WERI-Rb-1 (cell line): ENCODE measurements at regions not wholly inside any gene's neighbourhood (a gene's known extent, or its start where the extent isn't known, plus 50 kb on each side); places are given as distances from the start of the nearest gene placed in this dataset.

Experiments used
- DNase-seq: peaks from one replicate; pipeline ENCODE4 v3.0.0-alpha.2; 2020
- H3K27ac ChIP-seq: fragments of 250-450 bp; sonication (Bioruptor Pico); 2 replicates; pipeline ENCODE4 v1.5.1; 2020; ENCODE audit warnings: mild to moderate bottlenecking, moderate library complexity
- H3K27me3 ChIP-seq: fragments of 250-450 bp; sonication (Bioruptor Pico); 2 replicates; pipeline ENCODE4 v1.5.1; 2021; ENCODE audit warnings: mild to moderate bottlenecking, low read depth, moderate library complexity; ENCODE audit not compliant: insufficient read depth, severe bottlenecking
- H3K36me3 ChIP-seq: fragments of 250-450 bp; sonication (Bioruptor Pico); 2 replicates; pipeline ENCODE4 v1.5.1; 2020; ENCODE audit warnings: mild to moderate bottlenecking, moderate library complexity
- H3K4me3 ChIP-seq: 2 replicates; pipeline ENCODE4 v1.5.1; 2011; ENCODE audit warnings: low read depth, mild to moderate bottlenecking, control low read depth, low read length
- H3K9me3 ChIP-seq: fragments of 250-450 bp; sonication (Bioruptor Pico); 2 replicates; pipeline ENCODE4 v1.5.1; 2021; ENCODE audit warnings: mild to moderate bottlenecking, moderate library complexity; ENCODE audit not compliant: severe bottlenecking
- TF ChIP-seq, protein P1 (sequence below): IDR thresholded peaks from 2 replicates; pipeline ENCODE4 v1.5.1; 2011; ENCODE audit warnings: low read depth, mild to moderate bottlenecking, control low read depth, inconsistent platforms, low read length

- H3K36me3 ChIP-seq: no peaks in the 10 kb centered on the region
- H3K9me3 ChIP-seq: peaks cover 2% of the 10 kb centered on the region
- H3K27me3 ChIP-seq: no peaks in the 10 kb centered on the region
- H3K4me3 ChIP-seq: no peak overlapping the region
- no peak for DNase-seq
- no peak overlapping the region for H3K27ac ChIP-seq
- TF ChIP-seq, protein P1, sequence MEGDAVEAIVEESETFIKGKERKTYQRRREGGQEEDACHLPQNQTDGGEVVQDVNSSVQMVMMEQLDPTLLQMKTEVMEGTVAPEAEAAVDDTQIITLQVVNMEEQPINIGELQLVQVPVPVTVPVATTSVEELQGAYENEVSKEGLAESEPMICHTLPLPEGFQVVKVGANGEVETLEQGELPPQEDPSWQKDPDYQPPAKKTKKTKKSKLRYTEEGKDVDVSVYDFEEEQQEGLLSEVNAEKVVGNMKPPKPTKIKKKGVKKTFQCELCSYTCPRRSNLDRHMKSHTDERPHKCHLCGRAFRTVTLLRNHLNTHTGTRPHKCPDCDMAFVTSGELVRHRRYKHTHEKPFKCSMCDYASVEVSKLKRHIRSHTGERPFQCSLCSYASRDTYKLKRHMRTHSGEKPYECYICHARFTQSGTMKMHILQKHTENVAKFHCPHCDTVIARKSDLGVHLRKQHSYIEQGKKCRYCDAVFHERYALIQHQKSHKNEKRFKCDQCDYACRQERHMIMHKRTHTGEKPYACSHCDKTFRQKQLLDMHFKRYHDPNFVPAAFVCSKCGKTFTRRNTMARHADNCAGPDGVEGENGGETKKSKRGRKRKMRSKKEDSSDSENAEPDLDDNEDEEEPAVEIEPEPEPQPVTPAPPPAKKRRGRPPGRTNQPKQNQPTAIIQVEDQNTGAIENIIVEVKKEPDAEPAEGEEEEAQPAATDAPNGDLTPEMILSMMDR: no peak
These were observed 1702.3 kb downstream of the STIM2 start for GRCh38 chr4:28562913-28563312.

DNA sequence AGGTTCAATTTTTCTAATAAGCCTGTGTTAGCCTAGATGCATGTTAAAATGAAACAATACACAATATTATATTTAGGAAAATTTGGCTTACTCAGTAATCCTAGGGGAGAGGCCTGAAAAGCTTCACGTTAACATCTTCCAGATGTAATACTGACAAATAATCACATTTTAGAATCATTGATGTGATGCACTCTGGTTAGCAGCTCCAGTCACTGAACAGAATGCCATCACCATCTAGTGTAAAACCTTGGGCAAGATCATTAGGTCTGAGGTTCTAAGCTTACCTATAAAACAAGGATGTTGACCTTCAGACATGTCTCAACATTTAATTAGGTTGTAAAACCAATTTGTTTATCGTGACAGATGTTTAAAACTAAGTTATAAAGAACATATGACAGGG lies 1704.8 kb downstream of the STIM2 start:
- Histone ChIP-seq H3K27ac (no peak overlapping the region), H3K36me3 (no peaks in the 10 kb centered on the region)
- no peak for DNase-seq

GRCh38 chr4:28600958-28601357 lies 1740.3 kb downstream of the STIM2 start:
- no peak for DNase-seq
- H3K27ac ChIP-seq: no peak overlapping the region
- H3K27me3 ChIP-seq: no peaks in the 10 kb centered on the region
- no peaks in the 10 kb centered on the region for H3K9me3 ChIP-seq
- no peaks in the 10 kb centered on the region for H3K36me3 ChIP-seq
- TF ChIP-seq, protein P1: no peak
- H3K4me3 ChIP-seq: no peak overlapping the region

More for the DNA sequence above, 1704.8 kb downstream of the STIM2 start:
- Histone ChIP-seq H3K27me3 (no peaks in the 10 kb centered on the region), H3K4me3 (no peak overlapping the region), H3K9me3 (peaks cover 9% of the 10 kb centered on the region)
- TF ChIP-seq, protein P1: no peak

GRCh38 chr4:28621591-28621990 lies 1761.0 kb downstream of the STIM2 start:
- TF ChIP-seq, protein P1: no peak
- no peak overlapping the region for H3K4me3 ChIP-seq
- no peaks in the 10 kb centered on the region for H3K36me3 ChIP-seq
- H3K9me3 ChIP-seq: no peaks in the 10 kb centered on the region
- H3K27me3 ChIP-seq: no peaks in the 10 kb centered on the region
- DNase-seq: no peak
- H3K27ac ChIP-seq: no peak overlapping the region

GRCh38 chr4:28636971-28637370 lies 1776.3 kb downstream of the STIM2 start:
- H3K36me3 ChIP-seq: no peaks in the 10 kb centered on the region
- no peak for DNase-seq
- no peaks in the 10 kb centered on the region for H3K9me3 ChIP-seq
- no peak overlapping the region for H3K4me3 ChIP-seq
- TF ChIP-seq, protein P1: no peak
- no peaks in the 10 kb centered on the region for H3K27me3 ChIP-seq
- no peak overlapping the region for H3K27ac ChIP-seq

DNA sequence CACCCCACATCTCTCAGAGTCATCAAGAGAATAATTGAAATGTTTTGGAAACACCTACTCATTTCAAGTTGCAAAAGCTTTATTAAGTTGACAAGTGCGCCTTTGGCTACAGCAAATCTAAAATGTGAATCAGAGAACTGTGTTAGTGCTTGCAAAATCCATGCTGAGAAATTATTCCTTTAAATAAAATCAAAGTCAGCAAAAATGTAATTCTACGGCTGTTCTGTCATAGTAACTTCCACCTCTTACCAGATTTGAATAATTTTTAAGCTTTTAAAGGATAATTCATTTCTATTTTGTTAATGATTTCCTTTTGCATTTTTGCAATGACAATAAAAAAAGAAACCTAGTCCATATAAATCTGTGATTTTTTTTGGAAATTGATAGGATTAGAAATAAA lies 1779.1 kb downstream of the STIM2 start:
- DNase-seq: no peak
- H3K4me3 ChIP-seq: no peak overlapping the region
- no peaks in the 10 kb centered on the region for H3K27me3 ChIP-seq
- TF ChIP-seq, protein P1: no peak
- no peaks in the 10 kb centered on the region for H3K36me3 ChIP-seq
- no peak overlapping the region for H3K27ac ChIP-seq
- no peaks in the 10 kb centered on the region for H3K9me3 ChIP-seq
